ENCODE measurements at regions not wholly inside any gene's neighbourhood (a gene's known extent, or its start where the extent isn't known, plus 50 kb on each side); places are given as distances from the start of the nearest gene placed in this dataset.

- TF ChIP-seq CTCF (IDR thresholded peaks at IDR 0.05): no peak
- Mint-ChIP-seq H3K36me3 (ENCODE audit: low read depth) (no peaks in the 10 kb centered on the region), H3K4me3 (no peak overlapping the region), H3K27me3 (ENCODE audit: low read depth, poor library complexity) (no peaks in the 10 kb centered on the region), H3K27ac (no peak overlapping the region), H3K9me3 (no peaks in the 10 kb centered on the region), H3K4me1 (no peaks in the 10 kb centered on the region)
- no peak for DNase-seq
Measured at GRCh38 chr5:45101146-45101545, 292.4 kb downstream of the MRPS30 start.

GRCh38 chr5:45105491-45105994, 296.8 kb downstream of the MRPS30 start:
- no peak for DNase-seq
- no peak for TF ChIP-seq CTCF (IDR thresholded peaks at IDR 0.05)
- H3K4me3 Mint-ChIP-seq: no peak overlapping the region
- H3K9me3 Mint-ChIP-seq: no peaks in the 10 kb centered on the region
- H3K4me1 Mint-ChIP-seq: no peaks in the 10 kb centered on the region
- no peaks in the 10 kb centered on the region for H3K36me3 Mint-ChIP-seq (ENCODE audit: low read depth)
- H3K27me3 Mint-ChIP-seq (ENCODE audit: low read depth, poor library complexity): peaks cover 3% of the 10 kb centered on the region
- no peak overlapping the region for H3K27ac Mint-ChIP-seq

GRCh38 chr5:45109062-45109461, 300.3 kb downstream of the MRPS30 start:
- Mint-ChIP-seq H3K4me3 (no peak overlapping the region), H3K36me3 (ENCODE audit: low read depth) (no peaks in the 10 kb centered on the region), H3K27me3 (ENCODE audit: low read depth, poor library complexity) (peaks cover 3% of the 10 kb centered on the region), H3K9me3 (no peaks in the 10 kb centered on the region), H3K27ac (no peak overlapping the region), H3K4me1 (peaks cover 15% of the 10 kb centered on the region)
- no peak for TF ChIP-seq CTCF (IDR thresholded peaks at IDR 0.05)
- no peak for DNase-seq

GRCh38 chr5:45109636-45110035, 300.9 kb downstream of the MRPS30 start:
- no peak for DNase-seq
- H3K9me3 Mint-ChIP-seq: no peaks in the 10 kb centered on the region
- peaks cover 3% of the 10 kb centered on the region for H3K27me3 Mint-ChIP-seq (ENCODE audit: low read depth, poor library complexity)

GRCh38 chr5:45110399-45110798, 301.7 kb downstream of the MRPS30 start:
- H3K36me3 Mint-ChIP-seq (ENCODE audit: low read depth): no peaks in the 10 kb centered on the region
- no peak overlapping the region for H3K27ac Mint-ChIP-seq
- peaks cover 3% of the 10 kb centered on the region for H3K27me3 Mint-ChIP-seq (ENCODE audit: low read depth, poor library complexity)
- H3K4me1 Mint-ChIP-seq: peaks cover 15% of the 10 kb centered on the region
- H3K4me3 Mint-ChIP-seq: no peak overlapping the region
- TF ChIP-seq CTCF (IDR thresholded peaks at IDR 0.05): no peak
- no peak for DNase-seq
- no peaks in the 10 kb centered on the region for H3K9me3 Mint-ChIP-seq

More at GRCh38 chr5:45109636-45110035, 300.9 kb downstream of the MRPS30 start:
- H3K27ac Mint-ChIP-seq: no peak overlapping the region
- no peak for TF ChIP-seq CTCF (IDR thresholded peaks at IDR 0.05)
- H3K36me3 Mint-ChIP-seq (ENCODE audit: low read depth): no peaks in the 10 kb centered on the region
- H3K4me1 Mint-ChIP-seq: peaks cover 15% of the 10 kb centered on the region
- no peak overlapping the region for H3K4me3 Mint-ChIP-seq

- no peaks in the 10 kb centered on the region for H3K36me3 Mint-ChIP-seq (ENCODE audit: low read depth)
- H3K9me3 Mint-ChIP-seq: peaks cover 17% of the 10 kb centered on the region
- no peak overlapping the region for H3K27ac Mint-ChIP-seq
- peaks cover 15% of the 10 kb centered on the region for H3K4me1 Mint-ChIP-seq
- no peaks in the 10 kb centered on the region for H3K27me3 Mint-ChIP-seq (ENCODE audit: low read depth, poor library complexity)
- no peak overlapping the region for H3K4me3 Mint-ChIP-seq
- no peak for TF ChIP-seq CTCF (IDR thresholded peaks at IDR 0.05)
- no peak for DNase-seq
Measured at GRCh38 chr5:45113726-45114125, 305.0 kb downstream of the MRPS30 start.
